ENCODE measurements at regions not wholly inside any gene's neighbourhood (a gene's known extent, or its start where the extent isn't known, plus 50 kb on each side); places are given as distances from the start of the nearest gene placed in this dataset.

DNA sequence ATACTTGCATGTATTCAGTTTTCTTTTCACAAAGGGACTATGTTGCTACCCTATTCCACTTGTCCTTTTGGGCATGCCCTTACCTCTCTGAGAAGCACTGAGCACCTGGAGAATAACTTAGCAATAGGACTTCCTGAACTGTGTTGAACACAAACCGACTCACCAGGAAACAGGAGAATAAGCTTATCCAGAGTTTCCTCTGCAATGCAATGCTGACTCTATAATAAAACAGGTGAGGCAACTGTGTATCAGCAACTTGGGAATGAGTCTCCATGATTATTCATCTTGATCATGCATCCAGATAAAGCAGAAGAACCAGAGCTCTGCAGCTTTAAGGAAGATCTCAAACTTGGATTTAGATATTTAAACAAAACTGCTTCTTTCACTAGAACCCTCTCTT, 806.5 kb downstream of the IGSF11 start:
- H2AFZ ChIP-seq (ENCODE audit: low read depth): no peak overlapping the region
- no peak overlapping the region for H3K27ac ChIP-seq
- no peaks in the 10 kb centered on the region for H3K36me3 ChIP-seq (ENCODE audit: insufficient read depth)
- H3K79me2 ChIP-seq (ENCODE audit: insufficient read depth, low read depth): no peaks in the 10 kb centered on the region
- no peak overlapping the region for H3K9ac ChIP-seq
- TF ChIP-seq, protein P1, sequence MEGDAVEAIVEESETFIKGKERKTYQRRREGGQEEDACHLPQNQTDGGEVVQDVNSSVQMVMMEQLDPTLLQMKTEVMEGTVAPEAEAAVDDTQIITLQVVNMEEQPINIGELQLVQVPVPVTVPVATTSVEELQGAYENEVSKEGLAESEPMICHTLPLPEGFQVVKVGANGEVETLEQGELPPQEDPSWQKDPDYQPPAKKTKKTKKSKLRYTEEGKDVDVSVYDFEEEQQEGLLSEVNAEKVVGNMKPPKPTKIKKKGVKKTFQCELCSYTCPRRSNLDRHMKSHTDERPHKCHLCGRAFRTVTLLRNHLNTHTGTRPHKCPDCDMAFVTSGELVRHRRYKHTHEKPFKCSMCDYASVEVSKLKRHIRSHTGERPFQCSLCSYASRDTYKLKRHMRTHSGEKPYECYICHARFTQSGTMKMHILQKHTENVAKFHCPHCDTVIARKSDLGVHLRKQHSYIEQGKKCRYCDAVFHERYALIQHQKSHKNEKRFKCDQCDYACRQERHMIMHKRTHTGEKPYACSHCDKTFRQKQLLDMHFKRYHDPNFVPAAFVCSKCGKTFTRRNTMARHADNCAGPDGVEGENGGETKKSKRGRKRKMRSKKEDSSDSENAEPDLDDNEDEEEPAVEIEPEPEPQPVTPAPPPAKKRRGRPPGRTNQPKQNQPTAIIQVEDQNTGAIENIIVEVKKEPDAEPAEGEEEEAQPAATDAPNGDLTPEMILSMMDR (conservative IDR thresholded peaks at IDR 0.05; ENCODE audit: low read depth, low read length): no peak
- H3K4me2 ChIP-seq: no peak overlapping the region
- no peaks in the 10 kb centered on the region for H4K20me1 ChIP-seq (ENCODE audit: insufficient read depth)
- H3K4me3 ChIP-seq (IDR thresholded peaks at IDR 0.05; ENCODE audit: insufficient read depth, low read depth, low read length): no peak overlapping the region
- no peaks in the 10 kb centered on the region for H3K4me1 ChIP-seq (ENCODE audit: low read depth, poor library complexity, severe bottlenecking)
- no peaks in the 10 kb centered on the region for H3K27me3 ChIP-seq (ENCODE audit: insufficient read depth, low read depth)

DNA sequence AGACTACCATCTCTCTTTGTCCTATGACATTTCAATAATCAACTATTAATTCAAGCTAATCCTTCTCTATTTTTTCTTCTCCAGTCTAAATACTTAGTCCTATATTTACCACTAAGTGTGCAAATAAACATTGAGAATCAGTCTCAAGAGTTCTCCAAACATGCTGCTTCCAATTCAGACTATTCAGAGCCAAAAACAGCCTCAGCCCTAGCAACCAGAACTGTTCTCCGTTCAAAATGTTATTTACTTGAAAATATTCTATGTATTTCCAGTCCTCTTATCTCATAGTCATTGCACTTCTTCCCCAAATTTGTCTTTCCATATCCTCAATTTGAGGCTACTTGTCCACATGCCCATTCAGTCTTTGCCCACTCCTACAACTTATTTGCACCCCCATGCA, 805.5 kb downstream of the IGSF11 start:
- H3K9ac ChIP-seq: no peak overlapping the region
- H3K27me3 ChIP-seq (ENCODE audit: insufficient read depth, low read depth): no peaks in the 10 kb centered on the region
- H3K27ac ChIP-seq: no peak overlapping the region
- TF ChIP-seq, protein P1 (conservative IDR thresholded peaks at IDR 0.05; ENCODE audit: low read depth, low read length): no peak
- no peaks in the 10 kb centered on the region for H4K20me1 ChIP-seq (ENCODE audit: insufficient read depth)
- H3K4me3 ChIP-seq (IDR thresholded peaks at IDR 0.05; ENCODE audit: insufficient read depth, low read depth, low read length): no peak overlapping the region
- no peaks in the 10 kb centered on the region for H3K36me3 ChIP-seq (ENCODE audit: insufficient read depth)
- H3K4me2 ChIP-seq: no peak overlapping the region
- H3K79me2 ChIP-seq (ENCODE audit: insufficient read depth, low read depth): no peaks in the 10 kb centered on the region
- H3K4me1 ChIP-seq (ENCODE audit: low read depth, poor library complexity, severe bottlenecking): no peaks in the 10 kb centered on the region
- H2AFZ ChIP-seq (ENCODE audit: low read depth): no peak overlapping the region

DNA sequence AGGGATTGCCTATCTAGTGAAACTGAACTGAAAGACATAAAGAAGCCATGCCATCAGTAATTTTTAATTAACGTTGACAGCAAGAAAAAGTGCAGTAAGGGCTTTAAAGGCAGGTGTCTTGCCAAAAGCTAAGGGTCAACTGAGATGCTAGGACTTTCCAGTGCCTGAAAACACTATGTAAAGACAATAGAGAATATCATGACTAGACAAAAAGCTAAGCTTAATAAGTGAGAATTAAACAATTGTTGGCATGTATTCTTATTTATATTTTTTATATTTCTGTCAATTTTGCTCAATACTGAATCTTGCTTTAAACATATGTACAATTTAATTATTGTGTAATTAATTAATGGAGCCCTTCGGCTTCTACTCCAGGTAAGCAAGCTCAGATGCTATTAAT, 803.1 kb downstream of the IGSF11 start:
- Histone ChIP-seq H3K9ac (no peak overlapping the region), H4K20me1 (ENCODE audit: insufficient read depth) (no peaks in the 10 kb centered on the region), H3K4me3 (IDR thresholded peaks at IDR 0.05; ENCODE audit: insufficient read depth, low read depth, low read length) (no peak overlapping the region), H3K79me2 (ENCODE audit: insufficient read depth, low read depth) (no peaks in the 10 kb centered on the region), H3K36me3 (ENCODE audit: insufficient read depth) (no peaks in the 10 kb centered on the region), H3K27ac (no peak overlapping the region), H3K4me1 (ENCODE audit: low read depth, poor library complexity, severe bottlenecking) (no peaks in the 10 kb centered on the region), H2AFZ (ENCODE audit: low read depth) (no peak overlapping the region), H3K27me3 (ENCODE audit: insufficient read depth, low read depth) (no peaks in the 10 kb centered on the region), H3K4me2 (no peak overlapping the region)
- TF ChIP-seq, protein P1 (conservative IDR thresholded peaks at IDR 0.05; ENCODE audit: low read depth, low read length): no peak

DNA sequence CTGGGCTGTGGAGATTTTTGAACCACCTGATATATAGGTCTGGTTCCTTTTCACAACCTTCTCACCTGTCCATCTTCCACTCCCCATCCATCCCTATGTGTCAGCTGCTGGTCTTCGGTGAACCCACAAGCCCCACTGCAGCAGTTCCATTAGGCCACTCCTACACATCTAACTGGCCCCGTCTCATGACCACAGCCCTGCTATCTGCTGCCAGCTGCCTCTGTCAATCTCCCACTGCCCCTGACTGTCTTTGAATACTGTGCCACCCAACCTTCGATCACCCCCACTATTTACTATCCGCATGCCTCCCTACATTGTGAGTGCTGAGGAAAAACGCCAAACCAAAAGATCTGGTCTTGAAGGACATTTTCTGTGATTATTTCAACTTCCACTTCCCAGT, 795.4 kb downstream of the IGSF11 start:
- Histone ChIP-seq H2AFZ (ENCODE audit: low read depth) (no peak overlapping the region), H3K27me3 (ENCODE audit: insufficient read depth, low read depth) (no peaks in the 10 kb centered on the region), H3K27ac (no peak overlapping the region), H3K9ac (no peak overlapping the region), H3K4me3 (IDR thresholded peaks at IDR 0.05; ENCODE audit: insufficient read depth, low read depth, low read length) (no peak overlapping the region), H4K20me1 (ENCODE audit: insufficient read depth) (no peaks in the 10 kb centered on the region), H3K79me2 (ENCODE audit: insufficient read depth, low read depth) (no peaks in the 10 kb centered on the region), H3K4me1 (ENCODE audit: low read depth, poor library complexity, severe bottlenecking) (no peaks in the 10 kb centered on the region), H3K36me3 (ENCODE audit: insufficient read depth) (no peaks in the 10 kb centered on the region), H3K4me2 (no peak overlapping the region)
- TF ChIP-seq, protein P1 (conservative IDR thresholded peaks at IDR 0.05; ENCODE audit: low read depth, low read length): no peak

DNA sequence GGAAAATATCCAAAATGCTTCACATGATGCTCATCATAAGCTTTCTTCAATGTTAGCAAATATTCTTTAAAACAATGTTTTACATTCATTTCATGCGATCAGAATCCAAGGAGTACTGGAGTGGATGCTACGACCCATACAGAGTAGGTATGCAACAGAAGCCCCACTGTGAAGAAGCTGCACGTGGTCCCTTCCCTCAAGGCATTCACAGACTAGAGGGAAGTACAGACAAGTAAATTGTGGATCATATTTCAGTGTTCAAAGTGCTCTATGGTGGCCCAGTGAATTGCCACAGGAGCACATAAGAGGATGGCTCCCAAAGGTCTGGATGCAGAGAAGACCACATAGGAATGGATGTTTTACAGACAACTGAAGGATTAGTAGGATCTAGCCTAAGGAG, 789.9 kb downstream of the IGSF11 start:
- Histone ChIP-seq H3K27ac (no peak overlapping the region), H4K20me1 (ENCODE audit: insufficient read depth) (no peaks in the 10 kb centered on the region), H2AFZ (ENCODE audit: low read depth) (no peak overlapping the region), H3K27me3 (ENCODE audit: insufficient read depth, low read depth) (no peaks in the 10 kb centered on the region), H3K9ac (no peak overlapping the region), H3K79me2 (ENCODE audit: insufficient read depth, low read depth) (no peaks in the 10 kb centered on the region), H3K4me1 (ENCODE audit: low read depth, poor library complexity, severe bottlenecking) (no peaks in the 10 kb centered on the region), H3K4me2 (no peak overlapping the region), H3K4me3 (IDR thresholded peaks at IDR 0.05; ENCODE audit: insufficient read depth, low read depth, low read length) (no peak overlapping the region), H3K36me3 (ENCODE audit: insufficient read depth) (no peaks in the 10 kb centered on the region)
- TF ChIP-seq, protein P1 (conservative IDR thresholded peaks at IDR 0.05; ENCODE audit: low read depth, low read length): no peak

Measured in KMS-11 (cell line).